ENCODE measurements at regions not wholly inside any gene's neighbourhood (a gene's known extent, or its start where the extent isn't known, plus 50 kb on each side); places are given as distances from the start of the nearest gene placed in this dataset.

DNA sequence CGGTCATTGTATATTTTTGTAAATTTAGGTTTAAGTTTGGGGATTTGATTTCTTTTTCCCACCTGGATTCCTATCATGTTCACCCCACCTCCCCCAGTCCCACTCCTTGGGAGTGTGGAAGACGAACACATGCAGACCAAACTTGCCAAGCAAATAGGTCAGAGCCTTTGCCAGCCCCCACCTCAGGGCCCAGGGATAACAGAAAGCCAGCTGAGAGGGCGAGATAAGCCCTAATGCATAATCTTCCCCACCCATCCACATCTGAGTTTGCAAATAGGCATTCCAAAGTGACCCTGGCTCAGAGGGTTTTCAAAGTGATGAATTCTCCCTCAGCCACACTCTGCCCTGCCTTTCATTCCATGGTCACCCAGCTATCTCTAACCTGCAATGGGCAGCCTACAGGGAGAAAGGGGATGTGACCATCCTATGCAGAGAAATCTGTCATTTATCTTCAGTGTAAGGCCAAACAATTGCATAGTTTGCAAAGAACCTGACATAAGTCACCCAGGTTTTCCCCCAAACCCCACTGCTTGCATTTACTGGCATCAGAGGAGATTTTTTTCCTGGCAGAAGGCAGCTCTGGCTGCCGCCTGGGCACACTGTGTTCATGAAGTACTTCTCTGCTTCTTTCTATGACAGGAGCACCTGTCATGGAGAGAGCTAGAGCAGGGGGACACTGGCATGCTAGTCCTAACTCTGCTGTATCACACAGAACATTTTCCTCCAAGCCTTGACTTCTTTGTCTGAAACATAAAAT lies 69.0 kb upstream of the NFIA start:
- H4K91ac ChIP-seq (ENCODE audit: insufficient read length, low read depth, low read length), result no peak overlapping the region
- H4K5ac ChIP-seq (ENCODE audit: insufficient read length, low read depth, low read length), result no peak overlapping the region
- H3K79me1 ChIP-seq (ENCODE audit: insufficient read depth, low read depth, low read length, poor library complexity, severe bottlenecking), result no peaks in the 10 kb centered on the region
- H3K23me2 ChIP-seq (ENCODE audit: insufficient read length, low read depth, low read length, poor library complexity, severe bottlenecking), result no peaks in the 10 kb centered on the region
- no peak overlapping the region for H3K4me3 Mint-ChIP-seq
- no peak overlapping the region for H2BK5ac ChIP-seq (ENCODE audit: insufficient read length, low read length)
- H2BK20ac ChIP-seq (ENCODE audit: low read depth, low read length, poor library complexity, severe bottlenecking), result no peak overlapping the region
- H4K8ac ChIP-seq (replicated peaks; ENCODE audit: insufficient read length, low read depth, low read length), result no peak overlapping the region
- H3K27me3 Mint-ChIP-seq (ENCODE audit: low read depth), result peaks cover 3% of the 10 kb centered on the region
- DNase-seq, result no peak
- H3K23ac ChIP-seq (ENCODE audit: insufficient read length, low read depth, low read length), result no peak overlapping the region
- no peak overlapping the region for H2BK15ac ChIP-seq (ENCODE audit: low read depth, low read length)
- H3K9me3 ChIP-seq (ENCODE audit: control insufficient read depth, low read depth, low read length), result no peaks in the 10 kb centered on the region
- no peak overlapping the region for H3K18ac ChIP-seq (ENCODE audit: insufficient read length, low read depth, low read length)
- no peaks in the 10 kb centered on the region for H4K20me1 ChIP-seq (ENCODE audit: control insufficient read depth, insufficient read depth, insufficient read length)
- peaks cover 15 to 24% of the 10 kb centered on the region in 2 experiments for H3K4me1 Mint-ChIP-seq
- H3K36me3 Mint-ChIP-seq (ENCODE audit: insufficient read depth in 1 of 3, low read depth in 3 of 3), result no peaks in the 10 kb centered on the region
- H3K4me1 ChIP-seq (ENCODE audit: insufficient read depth, low read length), result peaks cover 4% of the 10 kb centered on the region; the same call in 1 of the 2 replicates
- H2AK5ac ChIP-seq (ENCODE audit: insufficient read length, low read length), result no peak overlapping the region
- WGBS (ENCODE audit: extremely low coverage, insufficient read length, low lambda C conversion rate), result no CpG with 5 or more reads among the region's 4 CpGs
- H3K14ac ChIP-seq (ENCODE audit: insufficient read depth, low read length), result no peak overlapping the region
- no peak overlapping the region for H3T11ph ChIP-seq (ENCODE audit: low read length)
- H3K4ac ChIP-seq (ENCODE audit: low read depth, low read length), result no peak overlapping the region
- H3K27ac Mint-ChIP-seq, result no peak overlapping the region
- H3K4me2 ChIP-seq (ENCODE audit: insufficient read depth, insufficient read length, low read length), result no peak overlapping the region
- H3K27me3 ChIP-seq (ENCODE audit: insufficient read depth, low read length), result no peaks in the 10 kb centered on the region
- H2AFZ ChIP-seq (ENCODE audit: low read length), result no peak overlapping the region
- no peak overlapping the region for H3K27ac ChIP-seq (ENCODE audit: insufficient read length, low read depth, low read length)
- no peak overlapping the region for H3K9ac ChIP-seq (ENCODE audit: extremely low read depth, insufficient read length, low read length)
- no peak overlapping the region for H2BK120ac ChIP-seq (ENCODE audit: low read depth, low read length, poor library complexity, severe bottlenecking)
- no peaks in the 10 kb centered on the region for H3K79me2 ChIP-seq (ENCODE audit: insufficient read depth, low read length)
- no peak overlapping the region for H2BK12ac ChIP-seq (ENCODE audit: insufficient read length, low read depth, low read length)
- no peak overlapping the region for H3K56ac ChIP-seq (ENCODE audit: insufficient read length, low read depth, low read length)
- no peaks in the 10 kb centered on the region for H3K9me3 Mint-ChIP-seq
- TF ChIP-seq, protein P1, sequence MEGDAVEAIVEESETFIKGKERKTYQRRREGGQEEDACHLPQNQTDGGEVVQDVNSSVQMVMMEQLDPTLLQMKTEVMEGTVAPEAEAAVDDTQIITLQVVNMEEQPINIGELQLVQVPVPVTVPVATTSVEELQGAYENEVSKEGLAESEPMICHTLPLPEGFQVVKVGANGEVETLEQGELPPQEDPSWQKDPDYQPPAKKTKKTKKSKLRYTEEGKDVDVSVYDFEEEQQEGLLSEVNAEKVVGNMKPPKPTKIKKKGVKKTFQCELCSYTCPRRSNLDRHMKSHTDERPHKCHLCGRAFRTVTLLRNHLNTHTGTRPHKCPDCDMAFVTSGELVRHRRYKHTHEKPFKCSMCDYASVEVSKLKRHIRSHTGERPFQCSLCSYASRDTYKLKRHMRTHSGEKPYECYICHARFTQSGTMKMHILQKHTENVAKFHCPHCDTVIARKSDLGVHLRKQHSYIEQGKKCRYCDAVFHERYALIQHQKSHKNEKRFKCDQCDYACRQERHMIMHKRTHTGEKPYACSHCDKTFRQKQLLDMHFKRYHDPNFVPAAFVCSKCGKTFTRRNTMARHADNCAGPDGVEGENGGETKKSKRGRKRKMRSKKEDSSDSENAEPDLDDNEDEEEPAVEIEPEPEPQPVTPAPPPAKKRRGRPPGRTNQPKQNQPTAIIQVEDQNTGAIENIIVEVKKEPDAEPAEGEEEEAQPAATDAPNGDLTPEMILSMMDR (conservative IDR thresholded peaks at IDR 0.05), result no peak
